ENCODE measurements at regions not wholly inside any gene's neighbourhood (a gene's known extent, or its start where the extent isn't known, plus 50 kb on each side); places are given as distances from the start of the nearest gene placed in this dataset.
"Not testable (repeated sequence)": the region's sequence is repeated elsewhere in the genome, so short reads cannot be mapped to it uniquely, and the experiment has no call there.

DNA sequence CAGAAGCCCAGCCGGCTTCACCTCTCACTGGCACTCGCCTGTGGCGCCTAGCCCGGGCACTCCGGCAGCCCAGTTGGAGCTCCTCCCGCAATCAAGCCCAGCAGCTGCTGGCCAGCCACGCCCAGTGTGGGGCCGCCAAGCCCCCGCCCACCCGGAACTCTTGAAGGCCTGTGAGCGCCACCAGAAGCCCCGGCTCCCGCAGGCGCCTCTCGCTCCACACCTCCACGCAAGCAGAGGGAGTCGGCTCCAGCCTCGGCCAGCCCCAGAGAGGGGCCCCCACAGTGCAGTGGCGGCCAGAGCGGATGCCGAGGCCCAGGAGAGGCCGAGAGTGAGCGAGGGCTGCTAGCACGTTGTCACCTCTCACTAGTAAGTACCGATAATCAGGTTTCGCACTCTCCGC, 240.7 kb downstream of the TFEC start:
- DNase-seq = no peak

- not testable (repeated sequence) for DNase-seq
Measured at GRCh38 chr7:115789473-115789872, 241.1 kb downstream of the TFEC start.

GRCh38 chr7:115782696-115783490, 247.7 kb downstream of the TFEC start:
- DNase-seq = peak; percentile 40

- DNase-seq = no peak
Measured at GRCh38 chr7:115779561-115779960, 251.0 kb downstream of the TFEC start.

DNA sequence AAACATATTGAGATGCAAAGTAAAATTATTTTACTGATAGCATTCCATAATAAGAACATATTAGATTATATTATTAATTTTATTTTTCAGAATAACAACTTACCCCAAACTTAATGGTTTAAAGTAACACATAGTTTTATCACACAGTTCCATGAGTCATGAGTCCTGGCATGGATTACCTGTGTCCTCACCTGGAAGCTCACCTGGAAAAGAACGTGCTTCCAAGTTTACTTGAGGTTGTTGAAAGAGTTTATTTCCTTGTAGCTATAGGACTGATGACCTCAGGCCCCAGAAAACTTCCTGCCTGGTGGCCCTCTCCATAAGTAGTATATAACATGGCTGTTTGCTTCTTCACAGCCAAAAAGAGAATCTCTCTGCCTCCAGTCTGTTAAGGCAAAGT, 254.6 kb downstream of the TFEC start:
- no peak for DNase-seq

DNA sequence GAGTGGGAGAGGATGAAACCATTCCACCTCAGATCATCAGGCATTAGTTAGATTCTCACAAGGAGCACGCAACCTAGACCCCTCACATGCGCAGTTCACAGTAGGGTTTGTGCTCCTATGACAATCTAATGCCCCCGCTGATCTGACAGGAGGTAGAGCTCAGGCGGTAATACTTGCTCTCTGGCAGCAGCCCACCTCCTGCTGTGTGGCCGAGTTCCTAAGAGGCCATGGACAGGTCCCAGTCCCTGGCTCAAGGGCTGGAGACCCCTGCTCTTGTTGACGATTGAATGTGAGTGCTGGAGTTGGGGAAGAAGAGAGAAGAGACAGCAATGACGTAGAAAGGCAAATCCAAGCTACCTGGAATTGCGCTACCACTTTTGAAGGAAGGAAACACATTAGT, 267.2 kb downstream of the TFEC start:
- DNase-seq = no peak

- DNase-seq = no peak
Measured at GRCh38 chr7:115758025-115758424, 272.5 kb downstream of the TFEC start.

DNA sequence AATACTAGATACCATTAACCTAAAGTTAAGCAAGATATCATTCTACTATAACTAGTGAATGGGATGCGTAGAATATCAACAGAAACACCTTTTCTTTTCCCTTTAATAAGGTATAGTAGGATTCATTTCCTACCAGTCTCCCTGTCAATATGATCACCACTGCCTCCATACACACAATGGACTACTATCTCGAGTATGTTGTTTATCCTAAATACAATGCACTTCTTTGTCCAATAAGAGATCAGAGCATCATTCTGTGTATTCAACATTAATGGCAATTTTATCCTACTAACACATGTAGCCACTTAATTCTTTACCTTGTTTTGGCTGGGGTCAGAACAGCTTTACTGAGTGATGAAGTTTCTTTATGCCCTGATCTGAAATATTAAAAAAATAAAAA, 276.3 kb downstream of the TFEC start:
- no peak for DNase-seq

- DNase-seq = no peak
Measured at GRCh38 chr7:115749924-115750323, 280.6 kb downstream of the TFEC start.

- no peak for DNase-seq
Measured at GRCh38 chr7:115748123-115748738, 282.3 kb downstream of the TFEC start.

GRCh38 chr7:115747174-115747573, 283.4 kb downstream of the TFEC start:
- no peak for DNase-seq

- DNase-seq = no peak
Measured at GRCh38 chr7:115740043-115740442, 290.5 kb downstream of the TFEC start.

- DNase-seq = no peak
Measured at GRCh38 chr7:115734641-115735040, 295.9 kb downstream of the TFEC start.

DNA sequence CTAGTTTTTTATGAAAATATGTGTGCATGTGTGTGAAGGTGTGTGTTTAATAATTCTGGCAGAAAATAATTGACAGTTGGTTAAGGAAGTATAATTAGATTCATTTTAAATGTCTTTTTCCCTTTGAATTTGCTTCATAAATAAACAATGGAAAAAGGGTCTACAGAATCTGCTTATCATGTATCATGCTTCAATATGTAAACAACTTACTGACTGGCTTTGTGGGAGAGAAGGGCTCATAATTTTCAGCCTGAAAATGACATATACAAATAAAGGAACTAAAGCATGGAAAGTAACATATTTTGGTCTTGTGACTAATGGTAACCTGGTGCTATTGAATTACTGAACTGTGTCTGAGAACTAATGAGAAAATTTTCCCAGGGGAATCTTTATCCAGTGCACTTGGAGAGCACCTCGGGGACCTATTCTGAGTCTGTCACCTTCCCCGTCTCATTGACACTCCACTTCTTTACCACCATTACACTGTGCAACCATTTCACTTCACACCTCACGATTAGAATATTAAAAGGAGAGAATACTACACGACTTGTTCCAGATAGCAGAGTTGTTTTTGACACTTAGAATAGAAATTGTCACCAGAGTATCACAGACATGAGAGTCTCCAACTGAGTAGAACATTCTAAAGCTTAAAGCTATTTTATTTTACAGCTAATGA, 298.6 kb downstream of the TFEC start:
- DNase-seq = no peak

DNA sequence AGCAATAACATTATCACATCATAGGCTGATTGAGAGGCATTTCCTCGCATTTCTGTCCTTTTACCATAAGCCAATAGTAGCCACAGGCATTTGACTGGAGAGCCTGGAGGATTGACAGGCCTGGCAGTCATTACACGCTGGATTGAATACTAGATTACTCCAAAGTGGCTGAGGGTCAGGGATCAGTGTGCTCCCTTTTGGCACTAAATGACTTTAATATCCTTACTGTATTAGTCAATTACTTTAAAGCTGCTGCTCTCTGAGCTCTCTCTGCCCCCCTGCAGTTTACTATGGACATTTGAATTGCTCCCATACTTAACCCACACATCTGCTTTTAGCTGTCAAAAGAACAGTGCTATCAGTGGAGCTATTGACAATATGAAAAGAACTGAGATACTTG, 302.0 kb downstream of the TFEC start:
- no peak for DNase-seq

DNA sequence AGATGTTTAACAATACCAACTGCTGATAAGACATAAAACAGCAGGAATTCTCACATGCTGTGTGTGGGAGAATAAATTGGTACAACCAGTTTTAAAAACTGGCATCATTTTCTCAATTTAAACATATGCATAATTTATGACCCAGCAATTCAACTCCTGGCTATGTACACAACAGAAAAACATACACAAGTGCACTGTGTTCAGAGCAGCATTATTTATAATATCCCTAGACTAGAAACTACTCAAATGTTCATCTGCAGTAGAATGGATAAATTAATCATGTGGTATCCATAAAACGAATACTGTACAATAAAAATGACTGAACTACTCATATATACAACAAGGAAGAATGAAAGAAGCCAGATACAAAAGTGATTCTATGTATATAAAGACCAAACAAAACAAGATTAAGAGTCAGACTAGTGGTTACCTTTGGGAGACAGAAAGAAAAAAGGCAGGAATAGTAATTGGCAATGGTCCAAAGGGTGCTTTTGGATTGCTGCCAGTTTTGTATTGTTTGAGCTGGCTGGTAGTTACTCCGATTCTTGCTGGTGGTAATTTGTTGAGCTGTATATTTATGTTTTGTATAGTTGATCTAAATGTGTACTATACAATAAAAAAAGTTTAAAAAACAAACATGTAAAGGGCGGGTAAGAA, 306.0 kb downstream of the TFEC start:
- peak; percentile 77 for DNase-seq

DNA sequence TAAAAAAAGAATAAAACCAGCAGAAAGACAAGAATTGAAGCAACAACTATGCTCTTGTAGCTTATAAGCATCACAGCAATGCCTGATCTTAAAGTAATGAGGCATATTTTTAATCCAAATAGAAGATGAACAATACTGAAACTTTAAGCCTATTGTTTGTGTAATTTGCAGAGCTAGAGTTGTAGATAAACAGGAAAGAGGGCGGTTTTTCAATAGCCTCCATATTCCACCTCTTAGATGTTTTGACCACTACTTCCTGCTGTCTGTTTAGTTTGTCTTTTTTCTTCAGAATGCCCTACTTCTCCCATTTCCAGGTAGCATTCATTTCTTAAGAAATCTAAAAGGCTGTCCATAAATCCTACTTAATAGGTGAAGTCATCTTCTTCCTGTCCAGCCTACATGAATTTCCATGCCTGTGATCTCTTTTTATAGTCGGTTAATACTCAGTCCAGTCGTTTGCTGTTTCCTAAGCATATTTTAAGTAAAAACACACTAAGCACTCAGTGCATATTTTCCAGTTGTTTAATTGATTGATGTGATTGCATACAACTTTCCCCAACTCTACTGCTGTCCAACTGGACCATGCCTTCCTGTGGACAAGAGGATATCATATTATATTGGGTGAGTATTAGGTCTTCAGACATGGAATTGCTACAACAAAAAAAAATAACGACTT, 308.1 kb downstream of the TFEC start:
- DNase-seq = no peak

- DNase-seq = no peak
Measured at GRCh38 chr7:115721293-115722217, 309.0 kb downstream of the TFEC start.

- no peak for DNase-seq
Measured at GRCh38 chr7:115719963-115720362, 310.6 kb downstream of the TFEC start.

DNA sequence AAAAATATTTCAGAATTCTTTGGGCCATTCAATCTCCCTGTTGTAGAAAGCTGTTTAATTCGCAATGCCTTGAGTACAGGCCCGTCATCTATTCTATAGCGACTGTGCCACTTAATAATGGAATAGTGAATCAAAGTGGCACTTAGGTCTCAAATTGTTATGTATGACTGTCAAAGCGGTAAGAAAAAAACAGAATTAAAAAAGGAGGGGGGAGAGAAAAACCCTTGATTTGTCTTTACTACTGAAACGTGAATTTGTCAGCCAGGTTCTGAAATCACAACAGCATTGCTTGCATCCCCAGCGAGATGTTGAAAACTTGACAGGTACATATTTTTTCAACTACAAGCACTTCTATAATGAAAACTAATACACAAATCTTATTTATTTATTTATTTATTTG, 320.9 kb downstream of the TFEC start:
- no peak for DNase-seq

- no peak for DNase-seq
Measured at GRCh38 chr7:115708013-115708341, 322.6 kb downstream of the TFEC start.

Data from NCI-H774 (cell line).